IMR-90 (cell line): ENCODE measurements at regions not wholly inside any gene's neighbourhood (a gene's known extent, or its start where the extent isn't known, plus 50 kb on each side); places are given as distances from the start of the nearest gene placed in this dataset.

Experiments used
- ATAC-seq: fragments of 200-7000 bp; cut with Tn5 transposase; 2 replicates; pipeline ENCODE4 v1.9.1; 2020; ENCODE audit warnings: low read depth, mild to moderate bottlenecking, moderate library complexity
- BruUV-seq: library from RNA; stranded (reverse); fragments of 400-500 nt; replicated peaks from 2 replicates; lab custom pipeline; 2021; lab: Mats Ljungman, UMichigan
- CTCF ChIA-PET: fragments of 300-600 bp; formaldehyde crosslinking; extraction: SDS; loops from one replicate; lab custom pipeline; 2021; ENCODE audit warnings: antibody characterized with exemption; lab: Yijun Ruan, JAX
- POLR2A ChIA-PET: fragments of 300-600 bp; sonication (Branson Sonifier 250); formaldehyde crosslinking; loops from one replicate; lab custom pipeline; 2022; ENCODE audit warnings: antibody characterized with exemption; ENCODE audit not compliant: unreplicated experiment; lab: Charles Lee
- DNase-seq: peaks from one replicate; pipeline ENCODE4 v3.0.0; 2013
- H2AFZ ChIP-seq: replicated peaks from 2 replicates; pipeline ENCODE3; 2013; ENCODE audit warnings: low read length, mild to moderate bottlenecking; ENCODE audit not compliant: poor library complexity
- H2AK5ac ChIP-seq: 2 replicates; pipeline ENCODE4 v1.6.1; 2013; ENCODE audit warnings: low read depth, low read length, inconsistent platforms
- H2AK9ac ChIP-seq: replicated peaks from 2 replicates; pipeline ENCODE3; 2013; ENCODE audit warnings: mild to moderate bottlenecking, low read depth, low read length, moderate library complexity; ENCODE audit not compliant: poor library complexity
- H2BK120ac ChIP-seq: 2 replicates; pipeline ENCODE4 v1.6.1; 2013; ENCODE audit warnings: low read depth, low read length, inconsistent platforms
- H2BK15ac ChIP-seq: 3 replicates; pipeline ENCODE4 v1.6.1; 2013; ENCODE audit warnings: low read depth, low read length, inconsistent platforms
- H2BK20ac ChIP-seq: 2 replicates; pipeline ENCODE4 v1.6.1; 2013; ENCODE audit warnings: low read depth, mild to moderate bottlenecking, inconsistent platforms, low read length, moderate library complexity
- H2BK5ac ChIP-seq: 2 replicates; pipeline ENCODE4 v1.6.1; 2013; ENCODE audit warnings: mild to moderate bottlenecking, low read depth, low read length, inconsistent platforms; ENCODE audit not compliant: poor library complexity, severe bottlenecking
- H3K14ac ChIP-seq: replicated peaks from 2 replicates; pipeline ENCODE4 v1.6.1; 2013; ENCODE audit warnings: low read depth, low read length, inconsistent platforms
- H3K18ac ChIP-seq: 2 replicates; pipeline ENCODE4 v1.6.1; 2013; ENCODE audit warnings: low read depth, low read length, control low read depth
- H3K23ac ChIP-seq: 2 replicates; pipeline ENCODE4 v1.6.1; 2013; ENCODE audit warnings: low read depth, low read length, inconsistent platforms
- H3K27ac ChIP-seq: 2 replicates; pipeline ENCODE4 v1.5.1; 2013; ENCODE audit warnings: mild to moderate bottlenecking, control low read depth, low read length; ENCODE audit not compliant: insufficient read depth
- H3K27me3 ChIP-seq: 2 replicates; pipeline ENCODE4 v1.6.1; 2013; ENCODE audit warnings: low read length; ENCODE audit not compliant: control insufficient read depth, insufficient read depth
- H3K36me3 ChIP-seq: 2 replicates; pipeline ENCODE4 v1.6.1; 2013; ENCODE audit warnings: low read length, mixed read lengths; ENCODE audit not compliant: control insufficient read depth, insufficient read depth
- H3K4ac ChIP-seq: 2 replicates; pipeline ENCODE4 v1.6.1; 2013; ENCODE audit warnings: low read depth, low read length, inconsistent platforms
- H3K4me1 ChIP-seq: 2 replicates; pipeline ENCODE4 v1.6.1; 2013; ENCODE audit warnings: low read length, mixed read lengths; ENCODE audit not compliant: control insufficient read depth, insufficient read depth
- H3K4me2 ChIP-seq: 2 replicates; pipeline ENCODE4 v1.6.1; 2013; ENCODE audit warnings: low read depth, mild to moderate bottlenecking, control low read depth, low read length, moderate library complexity
- H3K4me3 ChIP-seq: 2 replicates; pipeline ENCODE4 v1.5.1; 2013; ENCODE audit warnings: low read depth, mild to moderate bottlenecking, control low read depth, low read length, moderate library complexity; ENCODE audit not compliant: insufficient read depth
- H3K56ac ChIP-seq: 2 replicates; pipeline ENCODE4 v1.6.1; 2013; ENCODE audit warnings: low read length, inconsistent platforms; ENCODE audit not compliant: insufficient read depth; ENCODE audit errors: extremely low read depth
- H3K79me1 ChIP-seq, 2 experiments: 2 replicates each; pipeline ENCODE4 v1.6.1; 2013; ENCODE audit warnings: low read length in 2 of 2, inconsistent platforms in 1 of 2, low read depth in 1 of 2
- H3K9ac ChIP-seq: 2 replicates; pipeline ENCODE4 v1.6.1; 2013; ENCODE audit warnings: low read depth, low read length, control low read depth
- H3K9me1 ChIP-seq: 2 replicates; pipeline ENCODE4 v1.6.1; 2013; ENCODE audit warnings: low read length, inconsistent platforms; ENCODE audit not compliant: insufficient read depth
- H3K9me3 ChIP-seq: 2 replicates; pipeline ENCODE4 v1.6.1; 2013; ENCODE audit warnings: low read length; ENCODE audit not compliant: control insufficient read depth, insufficient read depth
- H4K20me1 ChIP-seq: 2 replicates; pipeline ENCODE4 v1.6.1; 2013; ENCODE audit warnings: low read length, inconsistent platforms; ENCODE audit not compliant: insufficient read depth
- H4K5ac ChIP-seq: 2 replicates; pipeline ENCODE4 v1.6.1; 2013; ENCODE audit warnings: mild to moderate bottlenecking, low read depth, low read length, control low read depth
- H4K8ac ChIP-seq, 2 experiments: 2 replicates each; pipeline ENCODE4 v1.6.1; 2013; ENCODE audit warnings: low read depth in 2 of 2, low read length in 2 of 2, control low read depth in 1 of 2, inconsistent platforms in 1 of 2
- H4K91ac ChIP-seq: 2 replicates; pipeline ENCODE4 v1.6.1; 2013; ENCODE audit warnings: low read depth, low read length, inconsistent platforms; ENCODE audit not compliant: insufficient read depth
- CEBPB ChIP-seq: IDR thresholded peaks from 2 replicates; pipeline ENCODE4 v1.6.1; 2012; ENCODE audit warnings: low read depth, low read length, improper control_type of control experiment
- MAZ ChIP-seq: IDR thresholded peaks from 2 replicates; pipeline ENCODE4 v1.6.1; 2012; ENCODE audit warnings: low read depth, mild to moderate bottlenecking, low read length, improper control_type of control experiment, moderate library complexity, borderline replicate concordance
- RAD21 ChIP-seq: IDR thresholded peaks from 2 replicates; pipeline ENCODE4 v1.6.1; 2012; ENCODE audit warnings: low read length, improper control_type of control experiment
- RFX5 ChIP-seq: IDR thresholded peaks from 2 replicates; pipeline ENCODE4 v1.8.0; 2012; ENCODE audit warnings: low read depth, mild to moderate bottlenecking, low read length, moderate library complexity
- SMC3 ChIP-seq: fragments of 150-350 bp; IDR thresholded peaks from 2 replicates; pipeline ENCODE4 v1.6.1; 2016; ENCODE audit warnings: low read depth, mild to moderate bottlenecking, antibody characterized with exemption, low read length, moderate library complexity
- WGBS, 2 experiments: methylation state at CpG; one replicate each; pipeline versions ENCODE4 v1.1.5 to v1.1.7; 2013; ENCODE audit warnings: missing lambda C conversion rate in 2 of 2; ENCODE audit not compliant: insufficient read length in 1 of 2; ENCODE audit errors: extremely low coverage in 2 of 2; 5-methylcytosine and 5-hydroxymethylcytosine counted together
- dilution Hi-C: fragments of 300-500 bp; cut with HindIII; formaldehyde crosslinking; loops from one replicate; pipeline ENCODE4 v1.14.3; 2018; ENCODE audit warnings: low sequenced_read_pairs; ENCODE audit not compliant: unreplicated experiment
- in situ Hi-C: fragments of 300-500 bp; cut with MboI; formaldehyde crosslinking; loops from 3 replicates; pipeline ENCODE4 v1.14.3; 2019; ENCODE audit warnings: low sequenced_read_pairs, inconsistent platforms, mixed read lengths
- intact Hi-C: fragments of 100-400 bp; cut with micrococcal nuclease; formaldehyde crosslinking; loops from 2 replicates; pipeline ENCODE4 v1.10.0; 2022
- TF ChIP-seq, protein P1 (sequence below): fragments of 150-350 bp; IDR thresholded peaks from 2 replicates; pipeline ENCODE4 v1.6.1; 2017; ENCODE audit warnings: mild to moderate bottlenecking, antibody characterized with exemption, low read length, low read depth

DNA sequence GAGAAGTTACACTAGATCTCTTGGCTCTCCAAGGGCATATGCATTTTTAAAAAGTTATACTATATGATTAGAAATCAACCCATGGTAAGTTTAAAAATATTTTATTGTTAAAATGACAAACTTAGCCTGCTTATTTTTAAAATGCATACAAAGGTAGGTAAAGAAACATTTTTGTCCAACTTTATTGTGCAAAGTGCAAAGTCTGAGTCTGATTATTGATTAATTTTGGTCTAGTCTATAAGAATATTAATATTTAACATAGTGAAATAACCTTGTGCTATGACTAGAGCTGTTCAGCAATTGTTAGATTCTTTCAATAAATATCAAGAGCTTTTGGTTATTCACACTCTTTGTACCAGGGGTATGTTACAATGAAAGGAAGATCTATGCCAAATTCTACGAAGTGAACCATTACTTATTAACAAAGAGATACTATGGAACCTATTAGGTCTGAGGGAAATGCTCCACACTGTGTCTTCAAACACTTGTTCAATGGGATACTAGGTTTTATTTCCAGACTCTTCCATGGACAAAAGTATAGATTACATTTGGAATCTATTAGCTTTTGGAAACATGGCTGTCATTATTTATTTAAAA is 70.4 kb downstream of the DIPK2A start:
- WGBS, 2 experiments: no CpG with 5 or more reads among the region's 1 CpG
- dilution Hi-C loops (no loop called here), in situ Hi-C loops (no loop called here), intact Hi-C loops (no loop called here)
- Histone ChIP-seq H3K4me1 (no peaks in the 10 kb centered on the region), H3K23ac (no peak overlapping the region), H4K91ac (no peak overlapping the region), H2BK5ac (no peak overlapping the region), H2BK20ac (no peak overlapping the region), H3K4me2 (no peak overlapping the region), H3K27ac (no peak overlapping the region), H2BK15ac (no peak overlapping the region), H3K9me3 (no peaks in the 10 kb centered on the region), H3K9me1 (no peaks in the 10 kb centered on the region), H3K79me1 (no peaks in the 10 kb centered on the region), H3K9ac (no peak overlapping the region), H3K4me3 (no peak overlapping the region), H3K56ac (no peak overlapping the region), H4K20me1 (no peaks in the 10 kb centered on the region), H2AK5ac (no peak overlapping the region), H3K36me3 (no peaks in the 10 kb centered on the region), H2BK120ac (no peak overlapping the region), H2AK9ac (no peak overlapping the region), H3K4ac (no peak overlapping the region), H3K14ac (no peak overlapping the region), H2AFZ (no peak overlapping the region), H4K8ac (no peak overlapping the region), H4K5ac (no peak overlapping the region), H3K18ac (no peak overlapping the region), H3K27me3 (no peaks in the 10 kb centered on the region)
- TF ChIP-seq CEBPB (no peak), RFX5 (no peak), SMC3 (no peak), RAD21 (no peak), MAZ (no peak)
- TF ChIP-seq, protein P1, sequence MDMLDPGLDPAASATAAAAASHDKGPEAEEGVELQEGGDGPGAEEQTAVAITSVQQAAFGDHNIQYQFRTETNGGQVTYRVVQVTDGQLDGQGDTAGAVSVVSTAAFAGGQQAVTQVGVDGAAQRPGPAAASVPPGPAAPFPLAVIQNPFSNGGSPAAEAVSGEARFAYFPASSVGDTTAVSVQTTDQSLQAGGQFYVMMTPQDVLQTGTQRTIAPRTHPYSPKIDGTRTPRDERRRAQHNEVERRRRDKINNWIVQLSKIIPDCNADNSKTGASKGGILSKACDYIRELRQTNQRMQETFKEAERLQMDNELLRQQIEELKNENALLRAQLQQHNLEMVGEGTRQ: no peak
- CTCF ChIA-PET: interaction anchor here (1.3 kb wide), 1 partner anchor 13 kb away, joined by 3 read pairs; no protein-coding TSS in a partner anchor
- ATAC-seq: no peak
- no peak for DNase-seq
- POLR2A ChIA-PET: no interaction called here
- BruUV-seq: no TSS peak
